H1 (cell line): ENCODE measurements at regions not wholly inside any gene's neighbourhood (a gene's known extent, or its start where the extent isn't known, plus 50 kb on each side); places are given as distances from the start of the nearest gene placed in this dataset.

ENCODE experiments used
- CTCF ChIA-PET: fragments of 300-600 bp; sonication (Branson Sonifier 250); formaldehyde crosslinking; loops from one replicate; lab custom pipeline; 2021; ENCODE audit not compliant: partially characterized antibody; lab: Charles Lee
- POLR2A ChIA-PET: fragments of 300-600 bp; sonication (Branson Sonifier 250); formaldehyde crosslinking; loops from one replicate; lab custom pipeline; 2021; ENCODE audit warnings: inconsistent platforms; ENCODE audit not compliant: partially characterized antibody; lab: Charles Lee
- DNase-seq, 2 experiments: peaks; one replicate each; pipeline versions ENCODE4 v3.0.0 to v3.0.0-alpha.2; 2010 to 2022; ENCODE audit warnings: low spot score in 2 of 2, low read depth in 1 of 2, mixed read lengths in 1 of 2
- FAIRE-seq: peaks from 2 replicates; lab custom pipeline; 2011; peaks lifted over from hg19 to GRCh38; lab: Jason Lieb, UNC
- H2AFZ ChIP-seq: 2 replicates; pipeline ENCODE4 v1.8.1; 2012; ENCODE audit warnings: low read length, inconsistent platforms
- H2AK5ac ChIP-seq: 2 replicates; pipeline ENCODE4 v1.6.1; 2013; ENCODE audit warnings: low read depth, low read length
- H2BK120ac ChIP-seq: replicated peaks from 2 replicates; pipeline ENCODE3; 2013; ENCODE audit warnings: low read depth, low read length, inconsistent platforms
- H2BK12ac ChIP-seq: 2 replicates; pipeline ENCODE4 v1.6.1; 2013; ENCODE audit warnings: low read depth, low read length
- H2BK15ac ChIP-seq: 2 replicates; pipeline ENCODE4 v1.6.1; 2013; ENCODE audit warnings: low read length
- H2BK20ac ChIP-seq: 2 replicates; pipeline ENCODE4 v1.6.1; 2013; ENCODE audit warnings: low read length
- H2BK5ac ChIP-seq: 2 replicates; pipeline ENCODE4 v1.6.1; 2013; ENCODE audit warnings: low read depth, low read length
- H3K14ac ChIP-seq: 2 replicates; pipeline ENCODE4 v1.6.1; 2013; ENCODE audit warnings: inconsistent platforms; ENCODE audit not compliant: insufficient read length
- H3K18ac ChIP-seq: 2 replicates; pipeline ENCODE4 v1.6.1; 2013; ENCODE audit warnings: low read length; ENCODE audit errors: extremely low read depth
- H3K23ac ChIP-seq: 2 replicates; pipeline ENCODE4 v1.6.1; 2013; ENCODE audit warnings: inconsistent platforms; ENCODE audit not compliant: insufficient read length
- H3K23me2 ChIP-seq: 2 replicates; pipeline ENCODE4 v1.6.1; 2013; ENCODE audit warnings: low read depth, low read length
- H3K27ac ChIP-seq: 2 replicates; pipeline ENCODE4 v1.6.1; 2011; ENCODE audit warnings: low read depth, low read length, inconsistent platforms
- H3K27me3 ChIP-seq, 4 experiments: replicated peaks in 1 of 4; 1 replicate in 1 of 4; 2 replicates in 3 of 4; pipeline versions ENCODE4 v1.6.1 to v1.8.1; 2011 to 2013; ENCODE audit warnings: low read length in 3 of 4, mild to moderate bottlenecking in 3 of 4, inconsistent platforms in 2 of 4, mixed read lengths in 2 of 4, moderate library complexity in 1 of 4; ENCODE audit not compliant: control insufficient read depth in 3 of 4, insufficient read depth in 3 of 4; ENCODE audit errors: extremely low read depth in 1 of 4
- H3K36me3 ChIP-seq, 4 experiments: 2 replicates each; pipeline versions ENCODE4 v1.6.1 to v1.8.1; 2011 to 2013; ENCODE audit warnings: mild to moderate bottlenecking in 4 of 4, low read length in 3 of 4, moderate library complexity in 2 of 4, control low read depth in 1 of 4, inconsistent platforms in 1 of 4; ENCODE audit not compliant: insufficient read depth in 4 of 4, control insufficient read depth in 2 of 4
- H3K4ac ChIP-seq: replicated peaks from 2 replicates; pipeline ENCODE3; 2013; ENCODE audit warnings: low read length, low read depth, mixed read lengths, inconsistent platforms; ENCODE audit not compliant: insufficient read length
- H3K4me1 ChIP-seq, 4 experiments: replicated peaks in 1 of 4; 1 replicate in 1 of 4; 2 replicates in 3 of 4; pipeline versions ENCODE4 v1.6.1 to v1.8.1; 2011 to 2013; ENCODE audit warnings: low read length in 3 of 4, inconsistent platforms in 2 of 4, mixed read lengths in 1 of 4; ENCODE audit not compliant: insufficient read depth in 4 of 4, control insufficient read depth in 3 of 4
- H3K4me2 ChIP-seq, 2 experiments: 2 replicates each; pipeline versions ENCODE4 v1.6.1 to v1.8.1; 2011 to 2013; ENCODE audit warnings: low read depth in 2 of 2, low read length in 2 of 2, control low read depth in 1 of 2, inconsistent platforms in 1 of 2, mild to moderate bottlenecking in 1 of 2; ENCODE audit not compliant: insufficient read depth in 1 of 2
- H3K4me3 ChIP-seq, 4 experiments: fragments of 200-600, 300-600 bp in 1 of 4; sonication (generic), shearing (Covaris generic), sonication (Bioruptor Twin) in 1 of 4; 2 replicates each; pipeline versions ENCODE4 v1.5.1 to v1.8.1; 2011 to 2016; ENCODE audit warnings: low read length in 4 of 4, low read depth in 3 of 4, control low read depth in 2 of 4, inconsistent platforms in 2 of 4, mild to moderate bottlenecking in 2 of 4, mixed read lengths in 1 of 4, moderate library complexity in 1 of 4; ENCODE audit not compliant: insufficient read depth in 2 of 4; ENCODE audit errors: extremely low read depth in 1 of 4
- H3K56ac ChIP-seq: replicated peaks from 2 replicates; pipeline ENCODE3; 2013; ENCODE audit warnings: low read depth, mild to moderate bottlenecking, mixed read lengths, low read length, inconsistent platforms; ENCODE audit not compliant: insufficient read length
- H3K79me1 ChIP-seq: 2 replicates; pipeline ENCODE4 v1.6.1; 2013; ENCODE audit warnings: low read depth, low read length, control low read depth
- H3K79me2 ChIP-seq, 2 experiments: 2 replicates each; pipeline versions ENCODE4 v1.6.1 to v1.8.1; 2012 to 2013; ENCODE audit warnings: low read length in 2 of 2, mild to moderate bottlenecking in 2 of 2, inconsistent platforms in 1 of 2; ENCODE audit not compliant: insufficient read depth in 2 of 2, control insufficient read depth in 1 of 2
- H3K9ac ChIP-seq, 4 experiments: replicated peaks in 1 of 4; 1 replicate in 1 of 4; 2 replicates in 3 of 4; pipeline versions ENCODE4 v1.6.1 to v1.8.1; 2011 to 2013; ENCODE audit warnings: low read depth in 3 of 4, low read length in 3 of 4, control low read depth in 2 of 4, mild to moderate bottlenecking in 2 of 4, moderate library complexity in 2 of 4, inconsistent platforms in 1 of 4; ENCODE audit errors: extremely low read depth in 1 of 4
- H3K9me3 ChIP-seq, 2 experiments: 2 replicates each; pipeline versions ENCODE4 v1.6.1 to v1.8.1; 2012 to 2013; ENCODE audit warnings: mild to moderate bottlenecking in 2 of 2, moderate library complexity in 2 of 2, control low read depth in 1 of 2, inconsistent platforms in 1 of 2, low read depth in 1 of 2, low read length in 1 of 2, mixed read lengths in 1 of 2; ENCODE audit not compliant: insufficient read depth in 2 of 2
- H4K20me1 ChIP-seq, 2 experiments: replicated peaks in 1 of 2; 2 replicates each; pipeline versions ENCODE3 to v1.8.1; 2011 to 2013; ENCODE audit warnings: inconsistent platforms in 2 of 2, low read length in 2 of 2, mild to moderate bottlenecking in 1 of 2; ENCODE audit not compliant: insufficient read depth in 2 of 2, control insufficient read depth in 1 of 2
- H4K5ac ChIP-seq: 2 replicates; pipeline ENCODE4 v1.6.1; 2013; ENCODE audit warnings: low read length, low read depth, mixed read lengths, inconsistent platforms; ENCODE audit not compliant: insufficient read length
- H4K8ac ChIP-seq: 2 replicates; pipeline ENCODE4 v1.8.0; 2013; ENCODE audit warnings: mild to moderate bottlenecking, moderate library complexity, low read length, inconsistent platforms; ENCODE audit not compliant: insufficient read depth; ENCODE audit errors: extremely low read depth
- H4K91ac ChIP-seq: replicated peaks from 2 replicates; pipeline ENCODE3; 2013; ENCODE audit warnings: low read length, mixed read lengths, inconsistent platforms; ENCODE audit not compliant: insufficient read length
- BCL11A ChIP-seq, 2 experiments: IDR thresholded peaks; one replicate each; pipeline ENCODE4 v1.6.1; 2011; ENCODE audit warnings: low read depth in 2 of 2, low read length in 2 of 2, mild to moderate bottlenecking in 2 of 2
- CBX5 ChIP-seq: fragments of 300-800, 300-1000 bp; sonication (generic); IDR thresholded peaks from 2 replicates; pipeline ENCODE4 v1.7.1; 2016; ENCODE audit warnings: antibody characterized with exemption, low read length, low read depth
- CBX8 ChIP-seq: fragments of 300-800, 300-1000 bp; sonication (generic); IDR thresholded peaks from 2 replicates; pipeline ENCODE4 v1.7.1; 2016; ENCODE audit warnings: low read depth, low read length, borderline replicate concordance
- CHD1 ChIP-seq: IDR thresholded peaks from 2 replicates; pipeline ENCODE4 v1.6.1; 2012; ENCODE audit warnings: low read depth, low read length, improper control_type of control experiment
- GABPA ChIP-seq: IDR thresholded peaks from 2 replicates; pipeline ENCODE4 v1.6.1; 2011; ENCODE audit warnings: mild to moderate bottlenecking, low read length, moderate library complexity, borderline replicate concordance; ENCODE audit not compliant: insufficient read depth
- JUND ChIP-seq: IDR thresholded peaks from 2 replicates; pipeline ENCODE4 v1.6.1; 2011; ENCODE audit warnings: mild to moderate bottlenecking, improper control_type of control experiment, low read length
- MAFK ChIP-seq: IDR thresholded peaks from 2 replicates; pipeline ENCODE4 v1.6.1; 2012; ENCODE audit warnings: low read depth, mild to moderate bottlenecking, improper control_type of control experiment, low read length
- RBBP5 ChIP-seq: IDR thresholded peaks from 2 replicates; pipeline ENCODE4 v1.7.1; 2012; ENCODE audit warnings: low read depth, mild to moderate bottlenecking, inconsistent platforms, low read length, moderate library complexity, borderline replicate concordance
- RFX5 ChIP-seq: IDR thresholded peaks from 2 replicates; pipeline ENCODE4 v1.6.1; 2011; ENCODE audit warnings: low read depth, low read length, improper control_type of control experiment, borderline replicate concordance
- SP1 ChIP-seq: IDR thresholded peaks from 2 replicates; pipeline ENCODE4 v1.6.1; 2011; ENCODE audit warnings: low read depth, low read length
- SRF ChIP-seq: IDR thresholded peaks from 2 replicates; pipeline ENCODE4 v1.6.1; 2011; ENCODE audit warnings: mild to moderate bottlenecking, low read depth, low read length, moderate library complexity

DNA sequence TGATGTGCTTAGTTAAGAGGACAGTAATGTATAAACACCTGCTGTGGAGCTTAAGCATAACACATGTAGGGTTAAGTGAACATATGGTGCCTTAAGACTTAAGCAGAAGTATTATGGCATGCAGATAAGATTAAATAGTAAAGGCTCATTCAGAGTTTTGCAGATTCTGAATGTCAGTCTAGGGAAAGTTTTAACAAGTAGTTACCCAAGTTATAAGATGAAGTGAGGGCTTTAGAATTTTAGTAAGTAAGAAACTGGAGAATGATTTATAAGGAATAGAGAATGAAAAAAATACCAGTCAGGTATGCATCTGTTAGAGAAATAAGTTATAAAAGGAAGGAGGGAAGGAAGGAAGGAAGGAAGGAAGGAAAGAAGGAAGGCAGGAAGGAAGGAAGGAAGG, 902.1 kb downstream of the TRAM1L1 start:
- no peak overlapping the region for H3K56ac ChIP-seq
- CTCF ChIA-PET = interaction anchor here (0.9 to 1.2 kb wide), 2 partner anchors 13 to 176 kb away, joined by 4 to 5 read pairs; no protein-coding TSS in a partner anchor
- H3K79me1 ChIP-seq = no peaks in the 10 kb centered on the region
- no peak overlapping the region for H4K8ac ChIP-seq
- no peak overlapping the region for H2BK20ac ChIP-seq
- H3K27ac ChIP-seq = no peak overlapping the region
- H3K18ac ChIP-seq = no peak overlapping the region
- no peak overlapping the region for H2AK5ac ChIP-seq
- no peak overlapping the region for H4K91ac ChIP-seq
- no peak overlapping the region for H4K5ac ChIP-seq
- H3K4me3 ChIP-seq = no peak overlapping the region
- FAIRE-seq = no peak
- no peaks in the 10 kb centered on the region for H3K9me3 ChIP-seq
- no peak overlapping the region for H2BK12ac ChIP-seq
- H2BK15ac ChIP-seq = no peak overlapping the region
- no peaks in the 10 kb centered on the region for H3K4me1 ChIP-seq
- no peak overlapping the region for H3K4ac ChIP-seq
- no peaks in the 10 kb centered on the region for H3K27me3 ChIP-seq
- POLR2A ChIA-PET = no interaction called here
- no peak overlapping the region for H2AFZ ChIP-seq
- H3K23me2 ChIP-seq = no peaks in the 10 kb centered on the region
- H3K4me2 ChIP-seq = no peak overlapping the region
- no peaks in the 10 kb centered on the region for H3K79me2 ChIP-seq
- no peaks in the 10 kb centered on the region for H4K20me1 ChIP-seq
- no peak overlapping the region for H2BK5ac ChIP-seq
- no peak overlapping the region for H3K23ac ChIP-seq
- no peak overlapping the region for H2BK120ac ChIP-seq
- no peak overlapping the region for H3K9ac ChIP-seq
- H3K36me3 ChIP-seq = no peaks in the 10 kb centered on the region
- no peak for DNase-seq
- no peak overlapping the region for H3K14ac ChIP-seq
- TF ChIP-seq RFX5 (no peak), CBX5 (no peak), JUND (no peak), GABPA (no peak), MAFK (no peak), RBBP5 (no peak), CHD1 (no peak), SRF (no peak), BCL11A (IDR thresholded peaks at IDR 0.05; ENCODE audit: low read depth in 2 of 2, low read length in 2 of 2) (no peak), CBX8 (no peak), SP1 (no peak)
